Endothelial cell (in vitro differentiated cells): ENCODE measurements at regions not wholly inside any gene's neighbourhood (a gene's known extent, or its start where the extent isn't known, plus 50 kb on each side); places are given as distances from the start of the nearest gene placed in this dataset.

Experiments
- DNase-seq: peaks from one replicate; pipeline ENCODE4 v3.0.0; 2021; ENCODE audit warnings: low spot score
- H3K27ac Mint-ChIP-seq: one replicate; pipeline ENCODE4 v1.8.0; 2021; ENCODE audit warnings: mixed read lengths, inconsistent platforms; ENCODE audit not compliant: unreplicated experiment
- H3K27me3 Mint-ChIP-seq: one replicate; pipeline ENCODE4 v1.8.0; 2021; ENCODE audit warnings: mild to moderate bottlenecking, moderate library complexity, mixed read lengths, inconsistent platforms; ENCODE audit not compliant: unreplicated experiment
- H3K36me3 Mint-ChIP-seq: one replicate; pipeline ENCODE4 v1.8.0; 2021; ENCODE audit warnings: mild to moderate bottlenecking, low read depth, mixed read lengths, inconsistent platforms; ENCODE audit not compliant: unreplicated experiment
- H3K4me1 Mint-ChIP-seq: one replicate; pipeline ENCODE4 v1.8.0; 2021; ENCODE audit warnings: mild to moderate bottlenecking, mixed read lengths, inconsistent platforms; ENCODE audit not compliant: unreplicated experiment
- H3K4me3 Mint-ChIP-seq: one replicate; pipeline ENCODE4 v1.8.0; 2021; ENCODE audit warnings: mild to moderate bottlenecking, mixed read lengths, inconsistent platforms; ENCODE audit not compliant: unreplicated experiment
- H3K9me3 Mint-ChIP-seq: one replicate; pipeline ENCODE4 v1.8.0; 2021; ENCODE audit warnings: mixed read lengths, inconsistent platforms; ENCODE audit not compliant: unreplicated experiment
- CTCF ChIP-seq: fragments of 200-600 bp; sonication (generic); IDR thresholded peaks from one replicate; pipeline ENCODE4 v1.5.0; 2021; ENCODE audit warnings: antibody characterized with exemption; ENCODE audit not compliant: unreplicated experiment

GRCh38 chr12:63010698-63011097, 75.7 kb upstream of the PPM1H start:
- DNase-seq, result no peak
- Mint-ChIP-seq H3K36me3 (no peaks in the 10 kb centered on the region), H3K9me3 (no peaks in the 10 kb centered on the region), H3K4me3 (no peak overlapping the region), H3K27me3 (peaks cover 1% of the 10 kb centered on the region), H3K27ac (peak overlapping the region; percentile 77), H3K4me1 (peaks cover 46% of the 10 kb centered on the region)
- TF ChIP-seq CTCF, result no peak

GRCh38 chr12:63008372-63008771, 73.4 kb upstream of the PPM1H start:
- H3K4me1 Mint-ChIP-seq, result peaks cover 49% of the 10 kb centered on the region
- H3K36me3 Mint-ChIP-seq, result no peaks in the 10 kb centered on the region
- TF ChIP-seq CTCF, result no peak
- no peak overlapping the region for H3K27ac Mint-ChIP-seq
- peaks cover 1% of the 10 kb centered on the region for H3K27me3 Mint-ChIP-seq
- no peak overlapping the region for H3K4me3 Mint-ChIP-seq
- DNase-seq, result no peak
- no peaks in the 10 kb centered on the region for H3K9me3 Mint-ChIP-seq

- TF ChIP-seq CTCF, result no peak
- Mint-ChIP-seq H3K4me1 (peaks cover 49% of the 10 kb centered on the region), H3K9me3 (no peaks in the 10 kb centered on the region), H3K27ac (no peak overlapping the region), H3K27me3 (peaks cover 1% of the 10 kb centered on the region), H3K36me3 (no peaks in the 10 kb centered on the region), H3K4me3 (no peak overlapping the region)
- no peak for DNase-seq
Observed at GRCh38 chr12:63007726-63008125, 72.8 kb upstream of the PPM1H start.

GRCh38 chr12:63006536-63006935, 71.6 kb upstream of the PPM1H start:
- Mint-ChIP-seq H3K27ac (peak overlapping the region; percentile 51), H3K27me3 (peaks cover 1% of the 10 kb centered on the region), H3K36me3 (no peaks in the 10 kb centered on the region), H3K9me3 (no peaks in the 10 kb centered on the region), H3K4me3 (no peak overlapping the region), H3K4me1 (peaks cover 46% of the 10 kb centered on the region)
- no peak for DNase-seq
- TF ChIP-seq CTCF, result no peak

GRCh38 chr12:63005382-63005781, 70.4 kb upstream of the PPM1H start:
- no peaks in the 10 kb centered on the region for H3K9me3 Mint-ChIP-seq
- no peak overlapping the region for H3K27ac Mint-ChIP-seq

More at GRCh38 chr12:63005382-63005781, 70.4 kb upstream of the PPM1H start:
- H3K4me3 Mint-ChIP-seq, result no peak overlapping the region
- peaks cover 34% of the 10 kb centered on the region for H3K4me1 Mint-ChIP-seq
- no peaks in the 10 kb centered on the region for H3K27me3 Mint-ChIP-seq
- H3K36me3 Mint-ChIP-seq, result no peaks in the 10 kb centered on the region
- DNase-seq, result no peak
- TF ChIP-seq CTCF, result no peak
